ENCODE measurements at regions not wholly inside any gene's neighbourhood (a gene's known extent, or its start where the extent isn't known, plus 50 kb on each side); places are given as distances from the start of the nearest gene placed in this dataset.

DNA sequence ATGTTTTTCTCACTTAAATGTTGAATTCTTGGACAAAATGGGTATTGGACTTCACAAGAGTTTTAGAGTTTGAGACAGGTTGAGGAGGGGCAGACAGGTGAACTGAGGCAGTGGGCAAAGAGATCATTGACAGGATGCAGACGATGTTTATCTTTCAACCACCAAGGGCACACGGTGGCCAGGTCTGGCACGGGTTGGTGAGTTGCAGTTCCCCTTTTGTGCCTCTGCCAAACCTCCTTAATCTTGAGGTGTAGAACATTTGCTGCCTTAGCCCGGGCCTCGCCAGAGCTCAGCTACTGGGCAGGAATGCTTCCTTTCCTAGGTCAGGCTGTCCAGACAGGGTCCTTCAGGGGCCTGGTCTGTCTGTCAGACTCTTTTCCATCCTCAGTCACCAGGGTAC lies 567.4 kb upstream of the SOX9 start (continued):
- TF ChIP-seq, protein P1, sequence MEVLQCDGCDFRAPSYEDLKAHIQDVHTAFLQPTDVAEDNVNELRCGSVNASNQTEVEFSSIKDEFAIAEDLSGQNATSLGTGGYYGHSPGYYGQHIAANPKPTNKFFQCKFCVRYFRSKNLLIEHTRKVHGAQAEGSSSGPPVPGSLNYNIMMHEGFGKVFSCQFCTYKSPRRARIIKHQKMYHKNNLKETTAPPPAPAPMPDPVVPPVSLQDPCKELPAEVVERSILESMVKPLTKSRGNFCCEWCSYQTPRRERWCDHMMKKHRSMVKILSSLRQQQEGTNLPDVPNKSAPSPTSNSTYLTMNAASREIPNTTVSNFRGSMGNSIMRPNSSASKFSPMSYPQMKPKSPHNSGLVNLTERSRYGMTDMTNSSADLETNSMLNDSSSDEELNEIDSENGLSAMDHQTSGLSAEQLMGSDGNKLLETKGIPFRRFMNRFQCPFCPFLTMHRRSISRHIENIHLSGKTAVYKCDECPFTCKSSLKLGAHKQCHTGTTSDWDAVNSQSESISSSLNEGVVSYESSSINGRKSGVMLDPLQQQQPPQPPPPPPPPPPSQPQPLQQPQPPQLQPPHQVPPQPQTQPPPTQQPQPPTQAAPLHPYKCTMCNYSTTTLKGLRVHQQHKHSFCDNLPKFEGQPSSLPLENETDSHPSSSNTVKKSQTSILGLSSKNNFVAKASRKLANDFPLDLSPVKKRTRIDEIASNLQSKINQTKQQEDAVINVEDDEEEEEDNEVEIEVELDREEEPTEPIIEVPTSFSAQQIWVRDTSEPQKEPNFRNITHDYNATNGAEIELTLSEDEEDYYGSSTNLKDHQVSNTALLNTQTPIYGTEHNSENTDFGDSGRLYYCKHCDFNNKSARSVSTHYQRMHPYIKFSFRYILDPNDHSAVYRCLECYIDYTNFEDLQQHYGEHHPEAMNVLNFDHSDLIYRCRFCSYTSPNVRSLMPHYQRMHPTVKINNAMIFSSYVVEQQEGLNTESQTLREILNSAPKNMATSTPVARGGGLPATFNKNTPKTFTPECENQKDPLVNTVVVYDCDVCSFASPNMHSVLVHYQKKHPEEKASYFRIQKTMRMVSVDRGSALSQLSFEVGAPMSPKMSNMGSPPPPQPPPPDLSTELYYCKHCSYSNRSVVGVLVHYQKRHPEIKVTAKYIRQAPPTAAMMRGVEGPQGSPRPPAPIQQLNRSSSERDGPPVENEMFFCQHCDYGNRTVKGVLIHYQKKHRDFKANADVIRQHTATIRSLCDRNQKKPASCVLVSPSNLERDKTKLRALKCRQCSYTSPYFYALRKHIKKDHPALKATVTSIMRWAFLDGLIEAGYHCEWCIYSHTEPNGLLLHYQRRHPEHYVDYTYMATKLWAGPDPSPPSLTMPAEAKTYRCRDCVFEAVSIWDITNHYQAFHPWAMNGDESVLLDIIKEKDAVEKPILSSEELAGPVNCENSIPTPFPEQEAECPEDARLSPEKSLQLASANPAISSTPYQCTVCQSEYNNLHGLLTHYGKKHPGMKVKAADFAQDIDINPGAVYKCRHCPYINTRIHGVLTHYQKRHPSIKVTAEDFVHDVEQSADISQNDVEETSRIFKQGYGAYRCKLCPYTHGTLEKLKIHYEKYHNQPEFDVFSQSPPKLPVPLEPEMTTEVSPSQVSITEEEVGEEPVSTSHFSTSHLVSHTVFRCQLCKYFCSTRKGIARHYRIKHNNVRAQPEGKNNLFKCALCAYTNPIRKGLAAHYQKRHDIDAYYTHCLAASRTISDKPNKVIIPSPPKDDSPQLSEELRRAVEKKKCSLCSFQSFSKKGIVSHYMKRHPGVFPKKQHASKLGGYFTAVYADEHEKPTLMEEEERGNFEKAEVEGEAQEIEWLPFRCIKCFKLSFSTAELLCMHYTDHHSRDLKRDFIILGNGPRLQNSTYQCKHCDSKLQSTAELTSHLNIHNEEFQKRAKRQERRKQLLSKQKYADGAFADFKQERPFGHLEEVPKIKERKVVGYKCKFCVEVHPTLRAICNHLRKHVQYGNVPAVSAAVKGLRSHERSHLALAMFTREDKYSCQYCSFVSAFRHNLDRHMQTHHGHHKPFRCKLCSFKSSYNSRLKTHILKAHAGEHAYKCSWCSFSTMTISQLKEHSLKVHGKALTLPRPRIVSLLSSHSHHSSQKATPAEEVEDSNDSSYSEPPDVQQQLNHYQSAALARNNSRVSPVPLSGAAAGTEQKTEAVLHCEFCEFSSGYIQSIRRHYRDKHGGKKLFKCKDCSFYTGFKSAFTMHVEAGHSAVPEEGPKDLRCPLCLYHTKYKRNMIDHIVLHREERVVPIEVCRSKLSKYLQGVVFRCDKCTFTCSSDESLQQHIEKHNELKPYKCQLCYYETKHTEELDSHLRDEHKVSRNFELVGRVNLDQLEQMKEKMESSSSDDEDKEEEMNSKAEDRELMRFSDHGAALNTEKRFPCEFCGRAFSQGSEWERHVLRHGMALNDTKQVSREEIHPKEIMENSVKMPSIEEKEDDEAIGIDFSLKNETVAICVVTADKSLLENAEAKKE (CRISPR knock-in tag; IDR thresholded peaks at IDR 0.05) = no peak

DNA sequence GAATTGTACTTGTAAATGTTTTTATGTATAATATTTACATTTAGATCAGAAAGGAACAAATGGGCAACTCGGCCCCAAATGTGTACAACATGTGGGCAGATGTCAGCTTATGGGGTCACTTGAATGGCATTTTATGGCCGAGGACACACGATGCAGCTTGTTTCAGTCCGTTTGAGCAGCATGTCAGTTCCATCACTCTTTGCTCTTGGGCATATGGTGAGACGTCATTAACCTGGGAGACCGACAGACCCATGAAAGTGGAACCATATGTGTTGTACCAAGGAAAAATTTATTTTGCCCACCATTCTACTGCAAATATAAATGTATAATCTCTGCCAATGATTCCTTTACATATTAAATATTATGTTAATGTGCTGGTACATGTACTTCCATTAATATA lies 561.9 kb upstream of the SOX9 start:
- Histone ChIP-seq H3K4me2 (no peak overlapping the region), H2AFZ (no peak overlapping the region), H3K36me3 (ENCODE audit: insufficient read depth) (no peaks in the 10 kb centered on the region), H3K9me2 (ENCODE audit: insufficient read depth) (peaks cover 14% of the 10 kb centered on the region; the same call in 1 of the 2 replicates), H3F3A (replicated peaks; ENCODE audit: low read depth) (no peaks in the 10 kb centered on the region), H4K20me1 (replicated peaks; ENCODE audit: insufficient read depth) (no peaks in the 10 kb centered on the region), H3K4me3 (no peak overlapping the region), H3K4me1 (ENCODE audit: insufficient read depth) (no peaks in the 10 kb centered on the region), H3K79me2 (replicated peaks; ENCODE audit: insufficient read depth) (no peaks in the 10 kb centered on the region), H3K27me3 (ENCODE audit: insufficient read depth) (no peaks in the 10 kb centered on the region), H3K27ac (ENCODE audit: low read depth) (no peak overlapping the region)
- TF ChIP-seq ZNF331 (CRISPR knock-in tag; IDR thresholded peaks at IDR 0.05; ENCODE audit: low read depth) (no peak), CREB1 (CRISPR knock-in tag; IDR thresholded peaks at IDR 0.05; ENCODE audit: low read depth) (no peak), STAT1 (IDR thresholded peaks at IDR 0.05; ENCODE audit: unreplicated experiment) (no peak), JUNB (IDR thresholded peaks at IDR 0.05; ENCODE audit: unreplicated experiment) (no peak), POLR2AphosphoS5 (IDR thresholded peaks at IDR 0.05; ENCODE audit: low read depth) (no peak), CTCF (conservative IDR thresholded peaks at IDR 0.05; ENCODE audit: low read depth in 2 of 2) (no peak), NANOG (IDR thresholded peaks at IDR 0.05; ENCODE audit: borderline replicate concordance) (no peak), EZH2phosphoT487 (IDR thresholded peaks at IDR 0.05; ENCODE audit: unreplicated experiment) (no peak)
- TF ChIP-seq, protein P1 (CRISPR knock-in tag; IDR thresholded peaks at IDR 0.05) = no peak
- DNase-seq (ENCODE audit: low spot score) = no peak
- Mint-ChIP-seq H3K4me3 (no peak overlapping the region), H3K36me3 (ENCODE audit: low read depth) (no peaks in the 10 kb centered on the region), H3K27ac (no peak overlapping the region), H3K4me1 (no peaks in the 10 kb centered on the region), H3K9me3 (no peaks in the 10 kb centered on the region), H3K27me3 (ENCODE audit: insufficient read depth, low read depth, poor library complexity) (no peaks in the 10 kb centered on the region)
- ATAC-seq = no peak

All from GM23338 (cell line).